Cardiac muscle cell (in vitro differentiated cells and primary cell): ENCODE measurements at regions not wholly inside any gene's neighbourhood (a gene's known extent, or its start where the extent isn't known, plus 50 kb on each side); places are given as distances from the start of the nearest gene placed in this dataset.
"Not testable (repeated sequence)": the region's sequence is repeated elsewhere in the genome, so short reads cannot be mapped to it uniquely, and the experiment has no call there.

Experiments
- DNase-seq, 2 donors: peaks; one replicate each; pipeline versions ENCODE4 v3.0.0 to v3.0.0-alpha.2; 2010 to 2017; ENCODE audit warnings: low read depth in 1 of 2, low spot score in 1 of 2
- H3K27ac ChIP-seq: fragments of 200-600 bp; sonication (generic); 2 replicates; pipeline ENCODE4 v1.5.1; 2016
- H3K27me3 ChIP-seq: fragments of 200-600 bp; sonication (generic); 2 replicates; pipeline ENCODE4 v1.6.0; 2016; ENCODE audit warnings: control low read depth
- H3K36me3 ChIP-seq: fragments of 200-600 bp; sonication (generic); 2 replicates; pipeline ENCODE4 v1.5.1; 2016; ENCODE audit warnings: control low read depth
- H3K4me1 ChIP-seq: fragments of 200-600 bp; sonication (generic); 2 replicates; pipeline ENCODE4 v1.8.1; 2017; ENCODE audit warnings: low read depth, mild to moderate bottlenecking, mixed run types
- H3K4me3 ChIP-seq: fragments of 200-600 bp; sonication (generic); 2 replicates; pipeline ENCODE4 v1.5.1; 2016; ENCODE audit warnings: mild to moderate bottlenecking
- H3K9me3 ChIP-seq: fragments of 200-600 bp; sonication (generic); 2 replicates; pipeline ENCODE4 v1.5.1; 2017; ENCODE audit warnings: low read depth, mild to moderate bottlenecking, control low read depth
- CTCF ChIP-seq: IDR thresholded peaks from 2 replicates; pipeline ENCODE4 v1.5.1; 2012; ENCODE audit warnings: low read depth, mild to moderate bottlenecking, low read length

DNA sequence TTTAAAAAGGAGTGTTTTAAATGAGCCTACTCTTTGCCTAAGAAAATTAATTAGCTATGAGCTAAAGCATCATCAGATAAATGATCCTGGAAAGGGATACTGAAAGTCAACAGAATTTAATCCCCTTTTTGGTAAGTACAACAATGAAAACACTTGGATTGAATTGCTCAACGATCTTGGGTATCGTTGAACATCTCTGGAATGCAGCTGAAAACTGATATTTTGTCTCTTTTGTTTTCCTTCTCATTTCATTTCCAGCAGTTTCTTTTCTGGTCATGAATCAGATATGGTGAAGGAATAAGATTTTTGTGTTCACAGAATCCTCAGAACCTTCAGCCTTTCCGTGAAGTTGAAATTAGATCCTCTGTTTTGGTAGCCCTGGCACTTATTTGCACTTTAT lies 771.2 kb downstream of the FSCB start:
- DNase-seq = no peak
- H3K27ac ChIP-seq = no peak overlapping the region
- no peaks in the 10 kb centered on the region for H3K4me1 ChIP-seq
- TF ChIP-seq CTCF = no peak
- H3K9me3 ChIP-seq = no peaks in the 10 kb centered on the region
- H3K27me3 ChIP-seq = no peaks in the 10 kb centered on the region
- no peak overlapping the region for H3K4me3 ChIP-seq
- no peaks in the 10 kb centered on the region for H3K36me3 ChIP-seq

- Histone ChIP-seq H3K27ac (no peak overlapping the region), H3K27me3 (no peaks in the 10 kb centered on the region), H3K36me3 (no peaks in the 10 kb centered on the region), H3K9me3 (no peaks in the 10 kb centered on the region), H3K4me1 (no peaks in the 10 kb centered on the region), H3K4me3 (no peak overlapping the region)
- TF ChIP-seq CTCF = no peak
- no peak for DNase-seq
Observed at GRCh38 chr14:43729143-43729542, 777.9 kb downstream of the FSCB start.

DNA sequence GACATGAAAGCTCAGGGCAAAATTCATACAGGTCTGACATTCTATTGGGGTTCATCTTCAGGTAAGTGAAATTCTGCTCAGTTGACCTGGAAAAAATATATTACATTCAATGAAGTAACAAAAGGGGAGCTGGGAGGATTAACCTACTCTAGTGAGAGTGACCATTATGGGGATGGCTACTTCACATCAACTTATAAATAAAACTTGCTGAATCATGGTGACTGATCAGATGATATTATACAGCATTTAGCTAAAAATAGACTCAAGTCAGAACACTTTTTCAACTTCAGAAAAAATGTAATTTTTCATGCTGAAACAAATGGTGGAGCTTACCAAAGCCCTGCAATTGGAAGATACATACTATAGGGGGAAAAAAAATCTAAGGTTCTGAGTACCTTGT lies 800.2 kb downstream of the FSCB start:
- DNase-seq = no peak
- no peaks in the 10 kb centered on the region for H3K36me3 ChIP-seq
- no peaks in the 10 kb centered on the region for H3K9me3 ChIP-seq
- no peaks in the 10 kb centered on the region for H3K4me1 ChIP-seq
- H3K27me3 ChIP-seq = no peaks in the 10 kb centered on the region
- H3K27ac ChIP-seq = no peak overlapping the region
- TF ChIP-seq CTCF = no peak
- H3K4me3 ChIP-seq = no peak overlapping the region

DNA sequence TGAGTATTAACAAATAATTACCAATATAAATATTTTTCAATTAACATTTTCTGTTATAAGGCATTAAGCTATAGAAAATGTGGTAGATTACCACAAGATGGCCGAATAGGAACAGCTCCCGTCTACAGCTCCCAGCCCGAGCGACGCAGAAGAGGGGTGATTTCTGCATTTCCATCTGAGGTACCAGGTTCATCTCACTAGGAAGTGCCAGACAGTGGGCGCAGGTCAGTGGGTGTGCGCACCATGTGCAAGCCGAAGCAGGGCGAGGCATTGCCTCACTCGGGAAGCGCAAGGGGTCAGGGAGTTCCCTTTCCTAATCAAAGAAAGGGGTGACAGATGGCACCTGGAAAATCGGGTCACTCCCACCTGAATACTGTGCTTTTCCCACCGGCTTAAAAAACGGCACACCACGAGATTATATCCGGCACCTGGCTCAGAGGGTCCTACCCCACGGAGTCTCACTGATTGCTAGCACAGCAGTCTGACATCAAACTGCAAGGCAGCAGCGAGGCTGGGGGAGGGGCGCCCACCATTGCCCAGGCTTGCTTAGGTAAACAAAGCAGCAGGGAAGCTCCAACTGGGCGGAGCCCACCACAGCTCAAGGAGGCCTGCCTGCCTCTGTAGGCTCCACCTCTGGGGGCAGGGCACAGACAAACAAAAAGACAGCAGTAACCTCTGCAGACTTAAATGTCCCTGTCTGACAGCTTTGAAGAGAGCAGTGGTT lies 808.4 kb downstream of the FSCB start:
- H3K27me3 ChIP-seq, H3K9me3 ChIP-seq, H3K36me3 ChIP-seq, H3K27ac ChIP-seq, DNase-seq, H3K4me1 ChIP-seq, H3K4me3 ChIP-seq: not testable (repeated sequence)

- no peaks in the 10 kb centered on the region for H3K4me1 ChIP-seq
- H3K4me3 ChIP-seq = no peak overlapping the region
- no peaks in the 10 kb centered on the region for H3K27me3 ChIP-seq
- H3K9me3 ChIP-seq = no peaks in the 10 kb centered on the region
- no peak for DNase-seq
- H3K36me3 ChIP-seq = no peaks in the 10 kb centered on the region
- no peak overlapping the region for H3K27ac ChIP-seq
- no peak for TF ChIP-seq CTCF
Observed at GRCh38 chr14:43697003-43697402, 810.1 kb downstream of the FSCB start.

DNA sequence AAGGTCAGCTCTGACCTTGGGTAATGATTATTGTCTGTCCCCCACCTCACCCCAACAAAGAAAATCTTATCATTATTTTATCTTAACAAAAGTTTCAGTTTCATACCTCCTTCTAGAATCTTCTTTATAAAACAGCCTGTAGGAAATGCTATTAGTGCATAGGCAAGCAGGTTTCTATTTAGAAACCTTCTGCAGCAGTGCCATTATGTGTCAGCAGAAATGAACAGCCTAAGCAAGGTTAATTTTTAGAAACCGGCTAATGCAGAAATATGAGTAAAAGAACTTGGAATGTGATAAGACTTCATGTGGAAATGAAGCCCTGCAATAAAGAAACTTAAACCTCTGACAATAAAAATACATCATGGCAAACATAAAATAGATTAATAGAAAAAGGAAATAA lies 814.4 kb downstream of the FSCB start:
- H3K4me1 ChIP-seq = no peaks in the 10 kb centered on the region

More for the DNA sequence above, 814.4 kb downstream of the FSCB start:
- H3K4me3 ChIP-seq = no peak overlapping the region
- H3K27ac ChIP-seq = no peak overlapping the region
- H3K27me3 ChIP-seq = no peaks in the 10 kb centered on the region
- no peak for TF ChIP-seq CTCF
- no peak for DNase-seq
- H3K9me3 ChIP-seq = no peaks in the 10 kb centered on the region
- H3K36me3 ChIP-seq = no peaks in the 10 kb centered on the region
